ENCODE measurements at regions not wholly inside any gene's neighbourhood (a gene's known extent, or its start where the extent isn't known, plus 50 kb on each side); places are given as distances from the start of the nearest gene placed in this dataset.

GRCh38 chr4:53711926-53712325, 120.6 kb upstream of the LNX1 start:
- no peak for TF ChIP-seq POLR2A (IDR thresholded peaks at IDR 0.05)
- TF ChIP-seq CTCF (IDR thresholded peaks at IDR 0.05), result no peak
